Activated CD8-positive, alpha-beta memory T cell treated with anti-CD3 and anti-CD28 coated beads for 48 hours (primary cell): ENCODE measurements at regions not wholly inside any gene's neighbourhood (a gene's known extent, or its start where the extent isn't known, plus 50 kb on each side); places are given as distances from the start of the nearest gene placed in this dataset.

Experiments used
- DNase-seq, 3 experiments: peaks; one replicate each; pipeline ENCODE4 v3.0.0-alpha.2; 2020; ENCODE audit warnings: low read depth in 2 of 3, low spot score in 2 of 3

- no peak for DNase-seq
Measured at GRCh38 chr20:39473536-39473935, 511.4 kb downstream of the DHX35 start.

GRCh38 chr20:39468703-39469102, 506.6 kb downstream of the DHX35 start:
- DNase-seq, result no peak

GRCh38 chr20:39464238-39464637, 502.1 kb downstream of the DHX35 start:
- no peak for DNase-seq

GRCh38 chr20:39462416-39462945, 500.3 kb downstream of the DHX35 start:
- no peak for DNase-seq

- no peak for DNase-seq
Measured at GRCh38 chr20:39458452-39458851, 496.3 kb downstream of the DHX35 start.

GRCh38 chr20:39453890-39454289, 491.7 kb downstream of the DHX35 start:
- DNase-seq, result no peak

- no peak for DNase-seq
Measured at GRCh38 chr20:39452583-39453340, 490.6 kb downstream of the DHX35 start.

- no peak for DNase-seq
Measured at GRCh38 chr20:39451386-39451785, 489.2 kb downstream of the DHX35 start.

- DNase-seq, result no peak
Measured at GRCh38 chr20:39446397-39446796, 484.3 kb downstream of the DHX35 start.

- no peak for DNase-seq
Measured at GRCh38 chr20:39445095-39445494, 483.0 kb downstream of the DHX35 start.

GRCh38 chr20:39433466-39433865, 471.3 kb downstream of the DHX35 start:
- DNase-seq, result no peak

GRCh38 chr20:39431091-39431880, 469.1 kb downstream of the DHX35 start:
- no peak for DNase-seq

GRCh38 chr20:39429726-39430125, 467.6 kb downstream of the DHX35 start:
- no peak for DNase-seq

- no peak for DNase-seq
Measured at GRCh38 chr20:39424962-39425678, 463.0 kb downstream of the DHX35 start.

GRCh38 chr20:39421571-39422105, 459.5 kb downstream of the DHX35 start:
- no peak for DNase-seq

- no peak for DNase-seq
Measured at GRCh38 chr20:39412091-39412490, 449.9 kb downstream of the DHX35 start.

- no peak for DNase-seq
Measured at GRCh38 chr20:39399463-39399862, 437.3 kb downstream of the DHX35 start.

- DNase-seq, result no peak
Measured at GRCh38 chr20:39398656-39399055, 436.5 kb downstream of the DHX35 start.

- no peak for DNase-seq
Measured at GRCh38 chr20:39397646-39398045, 435.5 kb downstream of the DHX35 start.

GRCh38 chr20:39395478-39396291, 433.5 kb downstream of the DHX35 start:
- no peak for DNase-seq
